NB4 (cell line): ENCODE measurements at regions not wholly inside any gene's neighbourhood (a gene's known extent, or its start where the extent isn't known, plus 50 kb on each side); places are given as distances from the start of the nearest gene placed in this dataset.

Experiments
- CTCF ChIP-seq: IDR thresholded peaks from one replicate; pipeline ENCODE4 v1.5.1; 2012; ENCODE audit warnings: low read depth, low read length
- POLR2A ChIP-seq: IDR thresholded peaks from 2 replicates; pipeline ENCODE4 v1.6.1; 2011; ENCODE audit warnings: mild to moderate bottlenecking; ENCODE audit not compliant: insufficient read length; ENCODE audit errors: extremely low read depth

- TF ChIP-seq POLR2A (no peak), CTCF (no peak)
Measured at GRCh38 chr3:10644189-10644588, 138.8 kb upstream of the ATP2B2 start.
